GM19467 (cell line): ENCODE measurements at regions not wholly inside any gene's neighbourhood (a gene's known extent, or its start where the extent isn't known, plus 50 kb on each side); places are given as distances from the start of the nearest gene placed in this dataset.

Experiments
- ATAC-seq: cut with Tn5 transposase; IDR thresholded peaks from one replicate; pipeline ENCODE4 v1.9.1; 2021; ENCODE audit warnings: mild to moderate bottlenecking, moderate library complexity; ENCODE audit not compliant: unreplicated experiment

- no peak for ATAC-seq
These were observed 291.6 kb upstream of the ARGLU1 start for GRCh38 chr13:106859533-106859904.

GRCh38 chr13:106858903-106859532 is 291.1 kb upstream of the ARGLU1 start:
- no peak for ATAC-seq

GRCh38 chr13:106852436-106852835 is 284.5 kb upstream of the ARGLU1 start:
- ATAC-seq, result no peak

DNA sequence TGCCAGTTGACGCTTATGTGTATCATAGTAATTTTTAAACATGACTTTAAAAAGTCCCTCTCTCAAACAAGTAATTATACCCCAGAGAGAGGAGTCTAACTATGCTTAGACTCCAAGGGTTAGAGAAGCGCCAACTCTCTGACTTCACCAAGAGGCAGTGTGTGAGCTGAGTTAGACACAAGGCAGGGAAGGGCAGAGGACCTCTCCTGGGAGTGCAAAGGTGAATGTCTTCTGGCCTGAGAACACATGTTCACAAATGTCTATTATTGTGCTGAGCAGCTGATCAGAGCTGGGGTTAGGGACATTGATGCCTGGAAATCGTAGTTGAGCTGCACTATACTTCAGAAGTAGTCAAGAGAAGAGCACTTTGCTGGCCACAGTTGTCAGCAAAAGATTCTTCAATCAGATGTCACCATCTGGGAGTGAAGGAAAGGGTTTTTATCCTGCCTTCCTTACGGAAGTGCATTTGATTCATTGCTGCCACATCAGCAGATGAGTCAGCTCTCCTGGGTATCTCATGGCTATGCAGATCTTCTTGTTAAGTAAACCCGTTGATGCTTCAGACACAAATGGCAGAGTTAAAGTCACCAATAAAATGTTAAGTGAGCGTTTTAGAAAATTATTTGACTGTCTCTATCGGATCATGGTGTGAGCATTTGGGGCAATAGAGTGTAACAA is 283.2 kb upstream of the ARGLU1 start:
- ATAC-seq, result no peak

DNA sequence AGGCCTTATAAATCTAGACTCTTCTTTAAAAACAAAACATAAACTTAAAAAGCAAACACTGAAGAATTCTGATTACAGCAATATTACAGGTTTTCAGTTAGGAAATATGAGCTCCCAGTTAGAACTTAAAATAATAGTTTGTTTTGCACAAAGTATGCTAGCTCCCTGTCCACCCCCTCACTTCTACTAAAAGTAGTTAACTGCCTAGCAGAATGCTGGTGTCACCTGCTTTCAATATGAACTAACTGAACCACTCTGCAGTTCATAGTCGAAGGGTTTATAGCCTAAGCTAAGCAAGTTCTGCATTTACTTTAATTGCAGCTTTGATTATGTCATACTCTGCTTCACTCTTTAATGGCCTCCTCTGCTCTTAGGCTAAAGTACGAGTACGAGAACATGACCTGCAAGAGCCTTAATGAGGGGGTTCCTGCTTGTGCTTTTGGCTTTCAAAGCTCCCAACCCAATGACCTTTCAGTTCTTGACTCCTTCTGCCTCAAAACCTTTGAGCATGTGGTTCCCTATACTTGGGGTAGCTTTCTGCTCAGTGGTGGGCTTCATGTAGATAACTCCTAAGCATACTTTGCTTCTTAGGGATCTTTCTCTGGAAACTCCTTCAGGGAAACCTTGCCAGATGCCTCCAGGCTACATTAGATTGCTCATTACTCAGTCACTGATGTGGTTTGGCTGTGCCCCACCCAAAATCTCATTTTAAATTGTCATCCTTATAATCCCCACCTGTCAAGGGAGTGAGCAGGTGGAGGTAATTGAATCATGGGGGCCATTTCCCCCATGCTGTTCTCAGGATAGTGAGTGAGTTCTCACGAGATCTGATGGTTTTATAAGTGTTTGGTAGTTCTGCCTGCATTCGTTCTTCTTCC is 278.9 kb upstream of the ARGLU1 start:
- no peak for ATAC-seq

DNA sequence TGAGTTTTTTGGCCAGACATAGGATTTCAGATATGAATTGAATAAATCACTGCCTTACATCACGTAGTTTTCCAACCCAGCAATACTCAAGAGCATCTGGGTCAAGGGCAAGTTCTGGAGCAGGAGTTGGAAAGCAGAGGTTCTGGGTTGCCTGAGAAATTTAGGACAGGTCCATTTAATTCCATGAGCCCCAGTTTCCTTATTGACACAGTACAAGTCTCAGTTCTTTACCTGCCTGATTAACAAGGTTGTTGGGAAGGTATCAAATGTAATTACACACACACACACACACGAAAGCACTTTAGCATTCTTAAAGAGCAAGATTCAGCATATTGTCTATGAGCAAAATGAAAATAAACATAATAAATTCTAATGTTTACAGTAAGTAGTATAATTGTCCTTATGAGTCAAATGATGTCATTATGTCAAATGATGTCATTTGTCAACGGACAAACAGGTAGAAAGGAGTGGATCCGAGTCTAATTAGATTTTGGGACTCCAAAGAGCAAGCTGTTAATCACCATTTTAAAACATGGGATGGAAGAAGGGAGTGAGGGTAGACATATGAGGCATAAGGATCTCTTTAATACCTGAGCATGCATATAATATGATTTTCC is 268.4 kb upstream of the ARGLU1 start:
- no peak for ATAC-seq

GRCh38 chr13:106835477-106835876 is 267.5 kb upstream of the ARGLU1 start:
- no peak for ATAC-seq

GRCh38 chr13:106821979-106822378 is 254.0 kb upstream of the ARGLU1 start:
- no peak for ATAC-seq

GRCh38 chr13:106819413-106820180 is 251.7 kb upstream of the ARGLU1 start:
- ATAC-seq, result no peak

- ATAC-seq, result no peak
These were observed 251.0 kb upstream of the ARGLU1 start for GRCh38 chr13:106818971-106819370.

DNA sequence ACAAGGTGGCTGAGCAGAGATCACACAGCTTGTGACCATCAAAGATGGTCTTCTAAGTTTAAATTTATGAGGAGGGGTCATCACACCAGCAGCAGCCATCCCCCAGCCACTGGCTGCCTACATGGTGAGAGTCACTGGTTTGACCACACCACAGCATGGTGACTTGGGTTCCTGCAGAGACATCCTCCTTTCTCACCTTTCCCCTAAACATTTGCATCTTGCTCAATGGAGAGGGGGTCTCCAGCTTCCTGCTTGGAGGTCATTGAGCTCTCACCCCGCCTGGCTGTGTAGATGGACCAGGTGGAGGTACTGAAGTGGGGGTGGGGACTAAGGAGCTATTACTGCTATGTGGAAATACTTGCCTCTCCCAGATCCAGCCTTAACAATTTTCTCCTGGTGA is 247.6 kb upstream of the ARGLU1 start:
- no peak for ATAC-seq

DNA sequence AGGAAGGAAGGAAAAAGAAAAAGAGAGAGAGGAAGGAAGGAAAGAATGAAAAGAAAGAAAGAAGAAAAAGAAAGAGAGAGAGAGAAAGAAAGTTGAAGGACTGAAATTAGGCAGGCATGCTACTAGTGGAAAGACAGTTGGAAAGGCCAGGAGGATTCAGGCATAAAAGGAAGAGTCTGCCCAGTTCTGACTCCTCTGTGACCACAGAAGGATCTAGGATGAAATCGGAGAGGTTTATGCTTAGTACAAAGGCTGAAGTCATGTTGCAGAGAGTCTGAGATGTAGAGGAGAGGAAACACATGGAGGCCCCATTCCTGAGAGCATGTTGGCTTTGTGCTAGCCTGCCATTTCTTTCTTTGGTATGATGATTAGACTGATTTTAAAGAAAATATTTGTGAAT is 246.5 kb upstream of the ARGLU1 start:
- ATAC-seq, result no peak

DNA sequence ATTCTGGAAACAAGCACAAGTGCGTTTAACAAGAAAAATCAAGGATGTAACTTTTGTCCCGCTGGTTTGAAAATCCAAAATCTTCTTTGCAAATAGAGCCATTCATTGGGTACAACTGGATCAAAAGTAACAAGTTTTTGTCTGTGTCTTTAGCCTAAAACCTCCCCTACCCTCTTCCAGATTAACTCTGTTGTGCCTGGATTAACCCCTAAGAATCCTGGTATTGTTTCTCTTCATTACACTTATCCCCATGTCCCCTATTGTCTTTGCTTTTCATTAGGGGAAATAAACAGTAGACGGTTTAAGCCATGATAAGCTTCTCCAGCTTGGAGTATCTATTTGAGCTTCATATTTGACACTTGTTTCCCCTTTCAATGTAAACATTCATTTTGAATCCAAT is 242.1 kb upstream of the ARGLU1 start:
- no peak for ATAC-seq

DNA sequence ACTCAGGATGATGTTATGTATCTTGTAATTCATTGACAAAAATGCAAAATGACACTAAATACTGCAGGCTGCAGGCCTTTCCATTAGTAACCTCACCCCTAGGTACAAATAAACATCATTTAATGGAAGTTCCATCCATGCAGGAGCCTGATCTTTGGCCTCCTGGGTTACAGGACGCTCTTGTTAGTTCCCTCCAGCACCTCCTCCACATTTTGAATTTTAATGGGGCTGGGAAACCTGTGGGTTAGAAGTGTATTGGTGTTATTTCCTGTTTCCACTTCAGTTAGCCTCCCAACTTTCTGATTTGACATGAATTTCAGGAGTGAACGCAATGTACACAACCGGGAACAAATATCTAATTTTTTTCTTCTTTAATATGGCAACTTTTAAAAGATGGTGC is 237.1 kb upstream of the ARGLU1 start:
- ATAC-seq, result no peak

- no peak for ATAC-seq
These were observed 235.0 kb upstream of the ARGLU1 start for GRCh38 chr13:106802917-106803316.

DNA sequence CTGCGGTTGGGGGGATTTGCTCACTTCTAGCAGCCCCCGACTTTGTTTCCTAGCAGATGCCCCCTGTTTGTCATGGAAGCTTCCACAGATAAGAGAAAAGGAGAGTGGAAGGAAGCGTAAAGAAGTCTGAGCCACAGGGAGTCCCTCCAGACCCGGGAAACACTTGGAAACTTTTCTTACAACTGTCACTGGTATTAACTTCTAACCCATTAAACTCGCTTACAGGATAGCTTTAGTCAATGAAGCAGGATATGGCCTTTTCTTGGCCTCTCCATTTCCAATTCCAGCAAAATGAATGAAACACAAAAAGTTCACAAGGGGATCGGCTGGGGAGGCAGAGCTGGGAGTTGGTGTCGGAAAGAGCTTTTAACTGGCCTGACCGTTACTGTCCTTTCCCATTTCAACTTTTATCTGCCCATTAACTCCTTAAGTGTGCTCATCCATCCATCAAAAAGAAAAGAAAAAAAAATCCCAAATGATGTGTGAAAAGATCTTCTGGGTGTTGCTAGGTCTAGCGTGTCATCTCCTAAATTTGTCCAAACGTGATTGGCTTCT is 231.9 kb upstream of the ARGLU1 start:
- no peak for ATAC-seq

GRCh38 chr13:106797081-106797640 is 229.2 kb upstream of the ARGLU1 start:
- ATAC-seq, result no peak

GRCh38 chr13:106796280-106797047 is 228.5 kb upstream of the ARGLU1 start:
- ATAC-seq, result no peak

GRCh38 chr13:106795847-106796246 is 227.9 kb upstream of the ARGLU1 start:
- no peak for ATAC-seq
